ENCODE measurements at regions not wholly inside any gene's neighbourhood (a gene's known extent, or its start where the extent isn't known, plus 50 kb on each side); places are given as distances from the start of the nearest gene placed in this dataset.

GRCh38 chr18:25608091-25608490 is 256.1 kb upstream of the ZNF521 start:
- Histone ChIP-seq H3K9ac (ENCODE audit: low read depth in 2 of 2, low read length in 2 of 2) (no peak overlapping the region), H3K36me3 (no peaks in the 10 kb centered on the region), H3K27me3 (no peaks in the 10 kb centered on the region), H3K27ac (no peak overlapping the region), H3K4me1 (no peaks in the 10 kb centered on the region), H3K9me3 (no peaks in the 10 kb centered on the region), H3K4me3 (no peak overlapping the region)
- intact Hi-C loops (cut with DNase I) = no loop called here
- DNase-seq = no peak
- no peak for TF ChIP-seq CTCF (IDR thresholded peaks at IDR 0.05)

- Histone ChIP-seq H3K36me3 (no peaks in the 10 kb centered on the region), H3K9ac (ENCODE audit: low read depth in 2 of 2, low read length in 2 of 2) (no peak overlapping the region), H3K4me3 (no peak overlapping the region), H3K27ac (no peak overlapping the region), H3K9me3 (no peaks in the 10 kb centered on the region), H3K27me3 (no peaks in the 10 kb centered on the region), H3K4me1 (no peaks in the 10 kb centered on the region)
- DNase-seq = no peak
- TF ChIP-seq CTCF (IDR thresholded peaks at IDR 0.05) = no peak
- intact Hi-C loops (cut with DNase I) = no loop called here
Observed at GRCh38 chr18:25604894-25605597, 253.1 kb upstream of the ZNF521 start.

- H3K4me1 ChIP-seq = no peaks in the 10 kb centered on the region
- no peak for TF ChIP-seq CTCF (IDR thresholded peaks at IDR 0.05)
- DNase-seq = no peak
- H3K27me3 ChIP-seq = no peaks in the 10 kb centered on the region
- H3K36me3 ChIP-seq = no peaks in the 10 kb centered on the region
- no peak overlapping the region for H3K4me3 ChIP-seq
- no peak overlapping the region for H3K9ac ChIP-seq (ENCODE audit: low read depth in 2 of 2, low read length in 2 of 2)
- H3K9me3 ChIP-seq = no peaks in the 10 kb centered on the region
- intact Hi-C loops (cut with DNase I) = no loop called here
- H3K27ac ChIP-seq = no peak overlapping the region
Observed at GRCh38 chr18:25604196-25604893, 252.4 kb upstream of the ZNF521 start.

- DNase-seq = no peak
- TF ChIP-seq CTCF (IDR thresholded peaks at IDR 0.05) = no peak
Observed at GRCh38 chr18:25599443-25599842, 247.5 kb upstream of the ZNF521 start.

GRCh38 chr18:25597476-25597875 is 245.5 kb upstream of the ZNF521 start:
- no peaks in the 10 kb centered on the region for H3K9me3 ChIP-seq
- no peak for DNase-seq
- no peak overlapping the region for H3K9ac ChIP-seq (ENCODE audit: low read depth in 2 of 2, low read length in 2 of 2)

More at GRCh38 chr18:25599443-25599842, 247.5 kb upstream of the ZNF521 start:
- intact Hi-C loops (cut with DNase I) = no loop called here
- no peak overlapping the region for H3K27ac ChIP-seq
- H3K9me3 ChIP-seq = no peaks in the 10 kb centered on the region
- no peaks in the 10 kb centered on the region for H3K36me3 ChIP-seq
- no peak overlapping the region for H3K4me3 ChIP-seq
- no peaks in the 10 kb centered on the region for H3K4me1 ChIP-seq
- H3K9ac ChIP-seq (ENCODE audit: low read depth in 2 of 2, low read length in 2 of 2) = no peak overlapping the region
- no peaks in the 10 kb centered on the region for H3K27me3 ChIP-seq

More at GRCh38 chr18:25597476-25597875, 245.5 kb upstream of the ZNF521 start:
- no peaks in the 10 kb centered on the region for H3K27me3 ChIP-seq
- H3K4me1 ChIP-seq = no peaks in the 10 kb centered on the region
- no peak for TF ChIP-seq CTCF (IDR thresholded peaks at IDR 0.05)
- no peak overlapping the region for H3K4me3 ChIP-seq
- no peaks in the 10 kb centered on the region for H3K36me3 ChIP-seq
- intact Hi-C loops (cut with DNase I) = no loop called here
- no peak overlapping the region for H3K27ac ChIP-seq

Measured in colonic mucosa (tissue), 4 donors.